AG08395 (cell line): ENCODE measurements at regions not wholly inside any gene's neighbourhood (a gene's known extent, or its start where the extent isn't known, plus 50 kb on each side); places are given as distances from the start of the nearest gene placed in this dataset.
A peak's percentile ranks its signal among the peaks of the same experiment; 100 is the strongest.

Source experiments
- DNase-seq: peaks from one replicate; pipeline ENCODE4 v3.0.0; 2012; ENCODE audit warnings: mixed read lengths, low spot score

DNA sequence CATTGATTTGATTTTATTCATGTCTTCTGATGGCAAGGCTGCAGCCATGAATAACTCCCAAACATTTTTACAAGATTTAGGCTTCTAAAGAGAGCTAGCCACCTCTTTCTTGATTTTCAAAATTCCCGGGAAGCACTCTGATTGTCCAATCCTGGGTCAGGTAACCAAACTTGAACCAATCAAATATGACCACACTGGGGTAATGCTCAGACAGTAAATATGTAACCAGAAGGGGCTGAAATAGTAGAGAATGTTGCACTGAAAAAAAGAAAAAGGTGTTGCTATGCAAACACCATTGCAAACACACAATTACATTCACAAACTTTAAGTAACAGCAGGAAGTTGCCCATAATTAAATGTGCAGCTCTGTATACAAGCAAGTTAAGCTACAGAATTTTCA lies 112.9 kb upstream of the IQCM start:
- DNase-seq = no peak

GRCh38 chr4:149931431-149931830 lies 115.8 kb upstream of the IQCM start:
- no peak for DNase-seq

GRCh38 chr4:149932188-149932587 lies 116.5 kb upstream of the IQCM start:
- no peak for DNase-seq

DNA sequence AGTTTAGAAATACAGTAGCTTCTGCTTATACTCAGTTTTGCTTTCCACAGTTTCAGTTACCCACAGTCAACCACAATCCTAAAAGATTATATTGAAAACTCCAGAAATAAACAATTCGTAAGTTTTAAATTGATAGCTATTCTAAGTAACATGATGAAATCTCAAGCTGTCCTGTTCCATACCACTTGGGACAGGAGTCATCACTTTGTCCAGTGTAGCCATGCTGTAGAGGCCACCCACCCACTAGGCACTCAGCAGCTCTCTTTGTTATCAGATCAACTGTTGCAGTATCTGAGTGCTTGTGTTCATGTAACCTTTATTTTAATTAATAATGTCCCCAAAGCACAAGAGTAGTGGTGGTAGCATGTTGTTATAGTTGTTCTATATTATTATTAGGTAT lies 117.5 kb upstream of the IQCM start:
- no peak for DNase-seq

GRCh38 chr4:149933883-149934282 lies 118.2 kb upstream of the IQCM start:
- peak; percentile 59 for DNase-seq

DNA sequence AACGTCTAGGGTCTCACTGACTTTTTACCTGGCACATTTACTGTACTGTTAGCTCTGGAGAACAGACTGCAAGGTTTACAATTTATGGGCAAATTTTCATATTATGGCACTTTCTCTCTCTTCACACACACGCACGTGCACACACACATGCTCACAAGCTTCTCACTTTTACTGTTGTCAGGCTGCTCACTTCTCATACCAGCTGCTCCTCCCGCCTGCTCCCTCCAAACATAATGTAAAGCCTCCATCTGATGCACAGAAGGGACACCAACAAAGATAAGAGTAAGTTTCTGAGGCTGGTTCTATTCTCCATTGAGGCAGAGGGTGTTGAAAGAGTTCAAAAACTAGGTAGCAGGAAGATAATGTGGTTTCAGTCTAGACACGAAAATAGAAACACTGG lies 128.9 kb upstream of the DCLK2 start:
- no peak for DNase-seq

GRCh38 chr4:149951152-149951900 lies 126.9 kb upstream of the DCLK2 start:
- DNase-seq = no peak

DNA sequence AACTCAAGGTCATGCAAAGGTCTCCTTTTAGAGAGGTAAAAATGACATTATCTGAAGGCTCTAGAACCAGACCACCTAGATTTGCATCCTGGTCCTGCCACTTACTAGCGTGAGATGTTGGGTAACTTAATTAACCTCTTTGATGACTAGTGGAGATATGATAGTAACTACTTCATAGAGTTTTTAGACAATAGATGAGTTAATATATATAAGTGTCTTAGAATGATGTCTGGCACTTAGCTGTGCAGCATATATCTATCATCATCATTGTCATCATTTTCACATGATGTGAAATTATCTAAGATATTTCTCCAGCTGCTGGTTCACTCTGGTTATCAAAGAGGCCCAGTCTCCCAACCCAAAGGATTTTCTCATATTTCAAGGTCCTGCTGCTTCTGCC lies 126.1 kb upstream of the DCLK2 start:
- DNase-seq = no peak

- no peak for DNase-seq
These were observed 125.5 kb upstream of the DCLK2 start for GRCh38 chr4:149952716-149953115.

- no peak for DNase-seq
These were observed 122.4 kb upstream of the DCLK2 start for GRCh38 chr4:149955780-149956390.

DNA sequence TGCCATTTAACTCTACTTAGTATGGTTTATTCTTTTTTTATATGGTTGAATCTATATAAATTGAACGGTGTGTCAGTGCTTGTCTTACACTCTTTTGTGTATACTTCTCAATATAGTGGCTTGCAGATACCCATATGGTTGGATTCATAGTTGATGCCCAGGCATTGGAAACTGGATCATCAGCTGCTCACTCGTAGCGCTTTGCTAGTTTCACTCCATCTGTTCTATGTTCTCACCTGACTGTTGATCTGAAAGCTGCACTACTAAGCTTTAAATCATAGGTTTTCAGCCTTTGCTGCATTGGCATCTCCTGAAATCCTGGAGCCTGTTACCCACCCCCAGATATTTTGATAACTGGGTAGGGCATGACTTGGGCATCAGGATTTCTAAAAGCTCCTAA lies 121.6 kb upstream of the DCLK2 start:
- no peak for DNase-seq

GRCh38 chr4:149961876-149962597 lies 116.2 kb upstream of the DCLK2 start:
- no peak for DNase-seq

GRCh38 chr4:149964001-149964796 lies 114.0 kb upstream of the DCLK2 start:
- DNase-seq = no peak

DNA sequence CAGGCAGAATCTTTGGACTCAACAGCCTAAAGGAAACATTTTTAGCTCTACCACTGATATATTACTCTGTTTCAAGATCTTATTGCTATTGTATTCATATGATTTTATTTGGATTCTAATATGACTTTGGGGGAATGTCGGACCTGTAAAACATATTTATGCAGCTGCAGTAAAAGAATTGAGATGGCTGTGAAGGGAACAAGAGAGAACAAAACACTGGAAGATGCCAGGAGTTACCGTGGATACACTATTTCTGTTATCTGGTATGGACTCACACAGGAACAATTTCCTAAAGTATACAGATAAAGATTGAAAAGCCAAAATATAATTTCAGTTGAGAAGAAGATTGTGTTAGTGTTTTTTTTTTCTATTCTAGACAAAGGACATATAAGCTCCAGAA lies 113.0 kb upstream of the DCLK2 start:
- no peak for DNase-seq

GRCh38 chr4:149972407-149972806 lies 105.8 kb upstream of the DCLK2 start:
- DNase-seq = no peak

DNA sequence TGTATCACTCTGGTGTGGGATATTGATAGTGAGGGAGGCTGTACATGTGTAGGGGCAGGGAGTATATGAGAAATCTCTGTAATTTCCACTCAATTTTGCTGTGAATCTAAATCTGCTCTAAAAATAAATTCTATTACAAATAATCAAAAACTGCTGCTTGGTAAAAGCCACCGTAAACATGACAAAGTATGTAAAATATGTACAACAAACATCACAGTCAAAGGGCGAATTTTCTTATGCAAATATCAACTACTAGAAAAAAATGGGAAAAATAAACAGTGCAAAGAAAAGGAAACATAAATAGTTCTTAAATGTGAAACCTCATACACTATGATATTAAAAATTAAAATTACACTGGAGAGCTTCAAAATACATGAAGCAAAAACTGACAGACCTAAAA lies 105.1 kb upstream of the DCLK2 start:
- no peak for DNase-seq

GRCh38 chr4:149975172-149975571 lies 103.1 kb upstream of the DCLK2 start:
- DNase-seq = no peak

DNA sequence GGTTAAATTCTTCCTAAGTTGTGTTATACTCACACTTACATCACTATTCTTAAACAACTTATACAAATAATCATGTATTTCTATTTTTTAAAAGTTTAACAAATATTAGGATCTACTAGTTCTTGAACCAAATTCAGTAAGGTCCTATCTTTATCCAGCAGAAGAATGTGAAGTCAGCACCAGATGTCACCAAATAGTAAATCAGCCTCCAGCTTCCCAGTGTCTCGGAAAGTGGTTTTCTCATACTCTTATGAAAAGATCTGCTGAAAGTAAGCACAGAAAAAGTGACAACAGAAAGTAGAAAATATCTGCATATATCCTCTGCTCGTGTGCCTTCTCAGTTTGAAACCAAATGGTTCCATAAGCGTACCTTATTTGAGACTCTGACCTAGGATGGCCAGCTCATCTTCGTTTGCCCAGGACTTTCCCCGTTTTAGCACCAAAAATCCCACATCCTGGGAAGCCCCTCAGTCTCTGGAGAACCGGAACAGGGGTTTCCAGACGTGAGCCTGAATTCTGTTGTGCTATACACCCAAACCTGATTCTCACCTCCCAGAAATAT lies 98.0 kb upstream of the DCLK2 start:
- peak; percentile 35 for DNase-seq

GRCh38 chr4:149980941-149981340 lies 97.3 kb upstream of the DCLK2 start:
- DNase-seq = peak; percentile 69

DNA sequence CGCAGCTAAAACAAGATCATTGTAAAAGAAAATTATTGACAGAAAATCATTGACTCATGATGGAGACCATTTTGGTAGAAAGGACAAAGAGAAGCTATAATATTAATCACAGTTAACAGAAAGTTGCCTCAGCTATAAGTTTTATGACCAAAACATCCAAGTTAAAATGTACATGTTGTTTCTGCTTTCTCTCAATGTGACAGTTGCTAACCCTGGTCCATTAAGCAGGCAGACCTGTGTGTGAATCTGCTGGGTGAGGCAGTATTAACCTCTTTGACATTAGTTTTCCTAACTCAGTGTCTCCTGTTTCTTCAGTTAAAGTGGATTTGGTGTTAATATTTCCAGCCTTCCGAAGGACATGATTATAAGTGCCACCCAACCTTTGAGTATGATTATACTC lies 94.8 kb upstream of the DCLK2 start:
- no peak for DNase-seq

GRCh38 chr4:149983931-149984330 lies 94.3 kb upstream of the DCLK2 start:
- no peak for DNase-seq

GRCh38 chr4:149985981-149986380 lies 92.3 kb upstream of the DCLK2 start:
- DNase-seq = no peak
